HG03175 (cell line): ENCODE measurements at regions not wholly inside any gene's neighbourhood (a gene's known extent, or its start where the extent isn't known, plus 50 kb on each side); places are given as distances from the start of the nearest gene placed in this dataset.

ENCODE experiments used
- ATAC-seq: cut with Tn5 transposase; IDR thresholded peaks from one replicate; pipeline ENCODE4 v1.9.1; 2021; ENCODE audit warnings: mild to moderate bottlenecking, moderate library complexity; ENCODE audit not compliant: unreplicated experiment

- ATAC-seq = no peak
Measured at GRCh38 chr5:121793791-121794190, 57.9 kb upstream of the FTMT start.

DNA sequence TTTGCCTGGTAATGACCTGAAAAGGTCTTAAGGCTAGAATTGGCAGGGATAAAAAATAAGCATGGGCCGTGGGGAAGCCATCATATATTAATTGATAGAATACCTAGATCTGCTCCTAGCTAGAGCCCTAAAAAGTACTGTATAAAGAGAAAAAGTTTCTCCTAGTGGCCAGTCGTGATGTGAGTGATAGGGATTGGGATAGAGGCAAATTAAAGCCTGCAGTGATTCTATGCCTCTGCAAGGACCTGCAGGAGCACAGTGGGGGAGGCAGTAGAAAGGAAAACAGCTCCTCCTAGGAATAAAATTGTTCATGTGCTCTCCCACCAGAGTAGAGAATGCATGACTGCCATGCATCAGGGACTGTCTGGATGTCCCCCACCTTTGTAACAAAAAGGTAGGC lies 56.2 kb upstream of the FTMT start:
- no peak for ATAC-seq

GRCh38 chr5:121797681-121798518 lies 53.8 kb upstream of the FTMT start:
- no peak for ATAC-seq
